ENCODE measurements at regions not wholly inside any gene's neighbourhood (a gene's known extent, or its start where the extent isn't known, plus 50 kb on each side); places are given as distances from the start of the nearest gene placed in this dataset.

GRCh38 chr4:123308667-123309066 lies 87.9 kb upstream of the SPRY1 start:
- Histone ChIP-seq H3K4me3 (no peak overlapping the region), H3K4me2 (no peak overlapping the region), H3K27ac (no peak overlapping the region), H3K9me3 (no peaks in the 10 kb centered on the region), H3K4me1 (no peaks in the 10 kb centered on the region)
- ChIA-PET POLR2A (no interaction called here), CTCF (no interaction called here)
- FAIRE-seq (no peak), DNase-seq (ENCODE audit: low read depth in 1 of 2, low spot score in 1 of 2) (no peak), ATAC-seq (no peak)
- TF ChIP-seq HDAC2 (IDR thresholded peaks at IDR 0.05) = no peak
- 95% methylated on average over 1 of the region's 1 CpG for WGBS (ENCODE audit: missing lambda C conversion rate)

DNA sequence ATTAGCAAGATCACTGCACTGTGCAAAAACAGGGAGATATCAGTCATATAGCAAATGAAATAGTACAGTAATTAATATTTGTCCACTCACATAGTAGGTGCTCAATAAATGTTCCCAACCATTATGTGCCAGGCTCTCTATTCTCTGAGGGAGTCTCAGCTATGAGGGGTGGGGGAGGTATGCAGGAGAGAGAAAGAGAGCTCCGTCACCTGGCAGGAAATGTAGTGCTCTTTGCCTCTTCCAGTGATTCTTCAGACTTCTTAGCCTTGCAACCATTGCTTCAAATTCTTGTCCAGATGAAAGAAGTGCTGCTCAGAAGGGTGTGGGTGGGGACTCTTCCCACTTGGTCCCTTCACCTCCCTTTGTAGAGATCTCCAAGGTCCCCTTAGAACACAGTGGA lies 84.5 kb upstream of the SPRY1 start:
- Histone ChIP-seq H3K27ac (no peak overlapping the region), H3K4me3 (no peak overlapping the region), H3K4me1 (no peaks in the 10 kb centered on the region), H3K9me3 (no peaks in the 10 kb centered on the region), H3K4me2 (no peak overlapping the region)
- 100% methylated on average over 1 of the region's 1 CpG for WGBS (ENCODE audit: missing lambda C conversion rate)
- FAIRE-seq = no peak
- ATAC-seq = no peak
- POLR2A ChIA-PET = no interaction called here
- CTCF ChIA-PET = no interaction called here
- DNase-seq (ENCODE audit: low read depth in 1 of 2, low spot score in 1 of 2) = no peak
- TF ChIP-seq HDAC2 (IDR thresholded peaks at IDR 0.05) = no peak
- TF ChIP-seq, protein P1, sequence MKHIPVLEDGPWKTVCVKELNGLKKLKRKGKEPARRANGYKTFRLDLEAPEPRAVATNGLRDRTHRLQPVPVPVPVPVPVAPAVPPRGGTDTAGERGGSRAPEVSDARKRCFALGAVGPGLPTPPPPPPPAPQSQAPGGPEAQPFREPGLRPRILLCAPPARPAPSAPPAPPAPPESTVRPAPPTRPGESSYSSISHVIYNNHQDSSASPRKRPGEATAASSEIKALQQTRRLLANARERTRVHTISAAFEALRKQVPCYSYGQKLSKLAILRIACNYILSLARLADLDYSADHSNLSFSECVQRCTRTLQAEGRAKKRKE (CRISPR knock-in tag; IDR thresholded peaks at IDR 0.05; ENCODE audit: low read depth) = no peak
- no peak for TF ChIP-seq NFE2L2 (conservative IDR thresholded peaks at IDR 0.05; ENCODE audit: low read length)
- TF ChIP-seq MAX (IDR thresholded peaks at IDR 0.05) = no peak
- TF ChIP-seq HEYL (CRISPR knock-in tag; IDR thresholded peaks at IDR 0.05) = no peak
- no peak for TF ChIP-seq MAZ (IDR thresholded peaks at IDR 0.05; ENCODE audit: borderline replicate concordance, low read depth, low read length)
- TF ChIP-seq, protein P2, sequence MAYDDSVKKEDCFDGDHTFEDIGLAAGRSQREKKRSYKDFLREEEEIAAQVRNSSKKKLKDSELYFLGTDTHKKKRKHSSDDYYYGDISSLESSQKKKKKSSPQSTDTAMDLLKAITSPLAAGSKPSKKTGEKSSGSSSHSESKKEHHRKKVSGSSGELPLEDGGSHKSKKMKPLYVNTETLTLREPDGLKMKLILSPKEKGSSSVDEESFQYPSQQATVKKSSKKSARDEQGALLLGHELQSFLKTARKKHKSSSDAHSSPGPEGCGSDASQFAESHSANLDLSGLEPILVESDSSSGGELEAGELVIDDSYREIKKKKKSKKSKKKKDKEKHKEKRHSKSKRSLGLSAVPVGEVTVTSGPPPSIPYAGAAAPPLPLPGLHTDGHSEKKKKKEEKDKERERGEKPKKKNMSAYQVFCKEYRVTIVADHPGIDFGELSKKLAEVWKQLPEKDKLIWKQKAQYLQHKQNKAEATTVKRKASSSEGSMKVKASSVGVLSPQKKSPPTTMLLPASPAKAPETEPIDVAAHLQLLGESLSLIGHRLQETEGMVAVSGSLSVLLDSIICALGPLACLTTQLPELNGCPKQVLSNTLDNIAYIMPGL (CRISPR knock-in tag; IDR thresholded peaks at IDR 0.05; ENCODE audit: borderline replicate concordance) = no peak
- TF ChIP-seq, protein P3, sequence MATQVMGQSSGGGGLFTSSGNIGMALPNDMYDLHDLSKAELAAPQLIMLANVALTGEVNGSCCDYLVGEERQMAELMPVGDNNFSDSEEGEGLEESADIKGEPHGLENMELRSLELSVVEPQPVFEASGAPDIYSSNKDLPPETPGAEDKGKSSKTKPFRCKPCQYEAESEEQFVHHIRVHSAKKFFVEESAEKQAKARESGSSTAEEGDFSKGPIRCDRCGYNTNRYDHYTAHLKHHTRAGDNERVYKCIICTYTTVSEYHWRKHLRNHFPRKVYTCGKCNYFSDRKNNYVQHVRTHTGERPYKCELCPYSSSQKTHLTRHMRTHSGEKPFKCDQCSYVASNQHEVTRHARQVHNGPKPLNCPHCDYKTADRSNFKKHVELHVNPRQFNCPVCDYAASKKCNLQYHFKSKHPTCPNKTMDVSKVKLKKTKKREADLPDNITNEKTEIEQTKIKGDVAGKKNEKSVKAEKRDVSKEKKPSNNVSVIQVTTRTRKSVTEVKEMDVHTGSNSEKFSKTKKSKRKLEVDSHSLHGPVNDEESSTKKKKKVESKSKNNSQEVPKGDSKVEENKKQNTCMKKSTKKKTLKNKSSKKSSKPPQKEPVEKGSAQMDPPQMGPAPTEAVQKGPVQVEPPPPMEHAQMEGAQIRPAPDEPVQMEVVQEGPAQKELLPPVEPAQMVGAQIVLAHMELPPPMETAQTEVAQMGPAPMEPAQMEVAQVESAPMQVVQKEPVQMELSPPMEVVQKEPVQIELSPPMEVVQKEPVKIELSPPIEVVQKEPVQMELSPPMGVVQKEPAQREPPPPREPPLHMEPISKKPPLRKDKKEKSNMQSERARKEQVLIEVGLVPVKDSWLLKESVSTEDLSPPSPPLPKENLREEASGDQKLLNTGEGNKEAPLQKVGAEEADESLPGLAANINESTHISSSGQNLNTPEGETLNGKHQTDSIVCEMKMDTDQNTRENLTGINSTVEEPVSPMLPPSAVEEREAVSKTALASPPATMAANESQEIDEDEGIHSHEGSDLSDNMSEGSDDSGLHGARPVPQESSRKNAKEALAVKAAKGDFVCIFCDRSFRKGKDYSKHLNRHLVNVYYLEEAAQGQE (IDR thresholded peaks at IDR 0.05) = no peak
- TF ChIP-seq EP300 (IDR thresholded peaks at IDR 0.05) = no peak
- TF ChIP-seq BHLHE40 (IDR thresholded peaks at IDR 0.05; ENCODE audit: low read depth, low read length) = no peak
- no peak for TF ChIP-seq RAD21 (conservative IDR thresholded peaks at IDR 0.05 in 1 of 2, IDR thresholded peaks at IDR 0.05 in 1 of 2)
- no peak for TF ChIP-seq CBX2 (IDR thresholded peaks at IDR 0.05; ENCODE audit: borderline replicate concordance, low read depth)
- TF ChIP-seq RFX5 (IDR thresholded peaks at IDR 0.05) = no peak
- TF ChIP-seq EHF (CRISPR knock-in tag; IDR thresholded peaks at IDR 0.05) = no peak
- no peak for TF ChIP-seq SREBF2 (IDR thresholded peaks at IDR 0.05)
- TF ChIP-seq, protein P4, sequence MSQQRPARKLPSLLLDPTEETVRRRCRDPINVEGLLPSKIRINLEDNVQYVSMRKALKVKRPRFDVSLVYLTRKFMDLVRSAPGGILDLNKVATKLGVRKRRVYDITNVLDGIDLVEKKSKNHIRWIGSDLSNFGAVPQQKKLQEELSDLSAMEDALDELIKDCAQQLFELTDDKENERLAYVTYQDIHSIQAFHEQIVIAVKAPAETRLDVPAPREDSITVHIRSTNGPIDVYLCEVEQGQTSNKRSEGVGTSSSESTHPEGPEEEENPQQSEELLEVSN (IDR thresholded peaks at IDR 0.05; ENCODE audit: borderline replicate concordance, low read depth) = no peak
- TF ChIP-seq RCOR1 (IDR thresholded peaks at IDR 0.05; ENCODE audit: low read depth, low read length) = no peak
- no peak for TF ChIP-seq ZNF302 (CRISPR knock-in tag; IDR thresholded peaks at IDR 0.05)
